UCSD-AML1 (cell line): ENCODE measurements at regions not wholly inside any gene's neighbourhood (a gene's known extent, or its start where the extent isn't known, plus 50 kb on each side); places are given as distances from the start of the nearest gene placed in this dataset.

Experiments
- DNase-seq: peaks from one replicate; lab custom pipeline; 2025; ENCODE audit not compliant: unreplicated experiment; lab: John Stamatoyannopoulos, UW

DNA sequence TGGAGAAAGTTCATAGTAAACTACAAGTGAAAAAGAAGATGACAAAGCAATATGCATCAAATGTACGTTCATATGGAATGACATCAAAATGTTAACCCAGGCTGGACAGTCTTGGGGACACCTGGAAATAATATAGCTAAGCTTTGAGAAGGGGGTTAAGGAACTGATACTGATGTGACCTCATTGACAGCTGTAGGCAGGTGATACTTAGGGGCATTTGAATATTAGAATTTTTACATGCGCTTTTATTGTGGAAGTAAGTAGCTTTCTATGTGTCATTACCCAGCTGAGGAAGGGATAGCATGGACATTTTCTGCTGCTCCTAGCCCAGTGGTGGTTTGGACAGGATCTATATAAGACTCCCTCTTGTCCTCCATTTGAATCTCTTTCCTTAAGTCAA, 299.7 kb downstream of the CWC27 start:
- no peak for DNase-seq

DNA sequence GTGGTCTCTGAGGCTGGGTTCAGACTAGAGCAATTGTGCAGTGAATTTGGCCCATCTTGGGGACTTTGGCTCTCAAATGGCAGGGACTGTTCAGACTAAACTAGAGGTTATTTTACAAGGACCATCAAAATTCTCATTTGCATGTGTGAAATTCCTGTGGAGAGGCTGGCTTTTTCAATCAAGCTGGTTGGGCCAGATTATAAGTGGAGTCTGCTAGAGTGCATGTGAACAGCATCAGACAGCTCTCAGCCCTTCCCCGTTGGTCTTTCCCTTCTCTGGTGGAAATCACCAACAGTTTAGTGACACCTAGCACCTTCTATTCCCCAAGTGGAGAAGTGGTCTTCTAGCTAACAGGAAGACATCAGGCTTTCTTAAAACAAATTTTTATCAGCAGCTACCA, 301.3 kb downstream of the CWC27 start:
- no peak for DNase-seq

- no peak for DNase-seq
Observed at GRCh38 chr5:65072850-65073249, 304.1 kb downstream of the CWC27 start.

DNA sequence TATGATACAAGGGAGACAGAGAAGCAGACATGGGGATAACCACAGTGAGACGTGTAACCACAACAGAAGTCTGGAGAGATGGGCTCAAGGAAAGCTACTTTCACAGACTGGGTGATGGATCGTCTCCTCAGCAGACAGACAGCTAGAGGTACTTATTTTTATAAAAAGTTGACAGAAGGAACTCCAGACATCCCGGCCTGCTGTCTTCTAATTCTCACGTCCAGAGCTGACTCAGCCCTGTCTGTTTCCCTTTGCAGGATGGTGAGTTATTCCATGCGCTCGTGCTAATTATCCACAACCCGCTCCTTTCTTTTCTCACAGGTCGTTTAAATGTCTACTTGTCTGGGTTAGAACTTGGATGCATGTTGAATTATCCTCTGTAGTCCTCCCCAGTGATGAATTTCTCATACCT, 304.5 kb downstream of the CWC27 start:
- DNase-seq = no peak

GRCh38 chr5:65075623-65076250, 307.0 kb downstream of the CWC27 start:
- no peak for DNase-seq

- DNase-seq = peak; percentile 22
Observed at GRCh38 chr5:65076251-65076869, 307.6 kb downstream of the CWC27 start.

DNA sequence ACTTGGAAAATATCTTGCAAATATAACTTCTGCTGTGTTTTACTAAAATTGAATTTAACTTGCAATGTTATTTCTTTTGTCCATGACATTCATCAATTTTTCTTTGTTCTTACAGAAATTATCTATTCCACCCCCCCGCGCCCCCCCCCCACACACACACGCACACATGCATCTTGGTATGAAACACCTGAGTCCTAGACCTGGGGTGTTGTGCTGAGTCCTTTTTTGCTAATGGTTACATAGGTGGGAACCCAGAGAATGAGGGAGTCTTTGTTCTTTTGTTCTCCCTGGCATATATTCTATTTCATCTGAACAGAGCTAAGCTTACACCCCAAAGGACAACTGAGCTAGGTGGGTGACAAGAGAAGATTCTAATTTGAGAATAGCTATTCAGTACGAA, 308.9 kb downstream of the CWC27 start:
- DNase-seq = no peak

DNA sequence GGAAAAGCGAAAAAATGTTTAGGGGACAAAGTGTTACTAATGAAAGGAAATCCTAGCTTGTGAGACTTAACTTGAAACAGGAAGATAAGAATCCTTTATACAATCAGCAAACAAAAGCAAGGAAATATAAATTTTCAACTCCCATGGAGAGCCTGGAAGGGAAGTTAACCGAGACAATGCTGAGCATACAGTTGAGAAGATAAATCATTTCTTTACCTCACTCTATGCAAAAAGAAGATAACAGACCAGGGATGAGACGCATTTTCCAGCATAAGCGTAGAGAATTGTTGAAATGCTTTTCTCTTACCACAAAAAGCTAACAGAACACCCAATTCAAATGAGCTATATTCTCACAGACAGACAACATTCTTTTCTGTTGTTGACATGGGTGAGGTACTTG, 309.6 kb downstream of the CWC27 start:
- DNase-seq = no peak

- no peak for DNase-seq
Observed at GRCh38 chr5:65081071-65081470, 312.3 kb downstream of the CWC27 start.

DNA sequence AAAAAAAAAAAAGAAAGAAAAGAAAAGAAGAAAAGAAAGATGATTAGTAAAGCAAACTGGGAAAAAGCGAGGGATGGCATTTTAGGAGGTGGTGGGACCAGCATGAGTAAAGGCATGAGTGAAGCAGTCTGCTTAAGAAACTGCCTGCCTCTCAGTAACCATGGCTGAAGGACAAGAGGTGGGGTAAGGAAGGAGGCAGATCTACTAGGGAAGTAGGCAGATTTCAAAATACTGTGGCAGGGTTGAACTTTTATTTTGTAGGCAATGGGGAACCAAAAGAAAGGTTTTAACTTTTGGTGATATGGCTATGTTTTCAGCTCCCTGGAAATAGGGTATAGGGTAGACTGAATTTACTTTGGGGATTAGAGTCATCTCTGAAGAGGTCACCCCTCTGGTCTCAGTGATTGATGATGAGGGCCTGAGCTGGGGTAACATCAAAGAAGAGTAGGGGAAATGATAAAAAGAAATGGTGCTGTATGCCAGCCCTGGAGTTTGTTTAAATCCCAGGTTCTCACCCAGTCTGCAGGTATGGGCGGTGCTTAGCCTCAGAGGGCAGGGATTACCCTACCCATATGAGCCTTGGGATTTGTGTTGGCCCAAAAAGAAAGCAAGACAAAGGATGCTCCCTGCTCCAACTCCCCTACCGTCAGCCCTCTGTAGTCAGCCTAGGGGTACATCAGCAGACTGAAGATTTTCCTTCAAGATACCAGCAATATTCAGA, 316.2 kb downstream of the CWC27 start:
- DNase-seq = no peak

GRCh38 chr5:65085516-65085850, 316.8 kb downstream of the CWC27 start:
- DNase-seq = no peak

DNA sequence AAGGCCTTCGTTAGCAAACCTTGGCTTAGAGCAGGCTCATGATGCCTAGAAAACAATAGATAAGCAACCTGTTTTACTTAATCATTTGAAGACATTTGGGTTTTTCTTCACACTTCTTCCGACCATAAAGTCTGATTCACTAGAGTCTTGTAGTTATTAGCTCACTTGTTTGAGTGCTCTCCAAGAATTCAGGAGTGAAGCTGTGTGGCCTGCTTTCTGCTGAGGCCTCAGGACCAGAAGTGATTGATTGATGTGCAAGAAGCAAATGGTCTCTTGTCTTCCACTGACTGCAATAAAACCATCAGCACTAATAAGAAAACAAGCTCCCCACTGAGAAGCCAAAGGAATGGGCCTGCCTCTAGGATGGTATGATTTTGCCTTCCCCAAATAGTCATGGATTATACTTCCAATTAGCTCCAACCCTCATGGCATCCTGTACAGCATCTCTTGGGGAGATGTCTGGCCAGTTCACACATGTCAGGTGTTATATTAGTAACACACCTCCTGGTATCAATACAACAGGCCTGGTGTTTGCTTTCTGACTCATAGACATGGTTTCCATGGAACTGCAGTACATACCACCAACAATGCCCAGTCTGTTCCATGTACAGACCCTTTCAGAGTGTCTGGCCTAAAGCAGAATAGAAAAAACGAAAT, 317.6 kb downstream of the CWC27 start:
- no peak for DNase-seq

DNA sequence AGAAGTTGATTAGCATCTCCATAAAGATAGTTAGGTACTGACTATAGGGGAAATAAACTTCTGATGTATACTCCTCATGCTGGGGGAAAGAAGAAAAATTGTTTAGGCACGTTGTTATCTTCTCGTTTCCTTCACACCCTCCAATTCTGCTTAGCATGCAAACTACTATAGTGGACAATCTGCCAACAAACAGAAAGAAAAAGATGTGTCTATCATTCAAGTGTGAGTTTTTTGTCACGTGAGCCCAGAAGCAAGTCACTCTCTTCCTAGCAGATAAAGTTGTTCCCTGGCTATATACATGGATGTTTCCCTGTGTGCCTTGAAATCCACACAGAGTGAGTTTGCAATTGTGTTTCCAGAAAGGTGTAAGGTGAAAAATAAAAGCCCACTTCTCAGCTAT, 318.4 kb downstream of the CWC27 start:
- DNase-seq = no peak

DNA sequence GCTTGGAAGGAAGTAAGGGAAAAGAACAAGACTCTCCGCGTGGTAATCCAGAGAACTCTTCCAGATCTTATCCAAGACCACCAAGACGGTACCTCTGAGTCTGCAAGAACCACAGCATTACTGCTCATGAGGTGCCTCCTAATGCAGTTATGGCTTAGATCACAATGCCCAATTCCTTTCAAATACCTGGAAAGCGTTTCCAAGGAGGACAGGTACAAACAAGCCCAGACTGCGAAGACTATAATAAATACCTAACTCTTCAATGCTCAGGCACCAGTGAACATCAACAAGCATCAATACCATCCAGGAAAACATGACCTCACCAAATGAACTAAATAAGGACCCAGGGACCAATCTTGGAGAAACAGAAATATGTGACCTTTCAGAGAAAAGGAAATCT, 325.5 kb downstream of the CWC27 start:
- DNase-seq = no peak

DNA sequence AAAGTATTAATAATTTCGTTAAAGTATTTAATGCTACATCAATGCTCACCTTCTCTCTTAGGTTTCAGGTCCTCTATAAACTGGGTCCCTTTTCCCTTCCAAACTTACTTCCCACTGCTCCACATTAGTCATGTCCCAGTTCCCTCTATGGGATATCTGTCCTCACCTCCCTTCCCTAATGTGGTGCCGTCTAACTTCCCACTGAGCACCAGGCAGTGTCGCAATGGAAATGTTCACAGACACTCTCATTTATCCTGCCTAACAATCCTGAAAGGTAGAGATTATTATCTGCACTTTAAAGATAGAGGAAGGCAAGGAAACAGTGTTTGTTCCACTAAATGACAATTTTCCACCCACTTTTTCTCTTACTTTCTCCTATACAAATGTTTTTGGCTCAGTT, 329.7 kb downstream of the CWC27 start:
- DNase-seq = no peak
